ENCODE measurements at regions not wholly inside any gene's neighbourhood (a gene's known extent, or its start where the extent isn't known, plus 50 kb on each side); places are given as distances from the start of the nearest gene placed in this dataset.

DNA sequence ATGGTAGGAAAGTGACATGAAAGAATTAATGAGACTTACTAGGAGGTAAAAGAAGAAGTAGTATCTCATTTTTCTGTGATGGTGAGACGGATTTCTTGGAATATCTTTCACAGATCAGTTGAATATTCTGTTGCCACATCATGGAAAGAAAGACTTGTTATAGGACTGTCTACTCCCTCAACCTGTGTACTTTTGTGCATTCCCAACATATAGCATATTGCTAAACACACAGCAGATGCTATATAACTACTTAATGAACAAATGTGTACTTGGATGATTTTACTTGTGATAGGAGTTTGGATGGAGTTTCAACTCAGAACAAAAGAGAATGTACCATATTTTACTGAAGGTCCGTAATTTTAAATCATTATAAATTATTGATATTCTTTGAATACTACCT, 128.5 kb downstream of the LURAP1L start:
- WGBS (ENCODE audit: insufficient coverage): no CpG with 5 or more reads among the region's 2 CpGs

DNA sequence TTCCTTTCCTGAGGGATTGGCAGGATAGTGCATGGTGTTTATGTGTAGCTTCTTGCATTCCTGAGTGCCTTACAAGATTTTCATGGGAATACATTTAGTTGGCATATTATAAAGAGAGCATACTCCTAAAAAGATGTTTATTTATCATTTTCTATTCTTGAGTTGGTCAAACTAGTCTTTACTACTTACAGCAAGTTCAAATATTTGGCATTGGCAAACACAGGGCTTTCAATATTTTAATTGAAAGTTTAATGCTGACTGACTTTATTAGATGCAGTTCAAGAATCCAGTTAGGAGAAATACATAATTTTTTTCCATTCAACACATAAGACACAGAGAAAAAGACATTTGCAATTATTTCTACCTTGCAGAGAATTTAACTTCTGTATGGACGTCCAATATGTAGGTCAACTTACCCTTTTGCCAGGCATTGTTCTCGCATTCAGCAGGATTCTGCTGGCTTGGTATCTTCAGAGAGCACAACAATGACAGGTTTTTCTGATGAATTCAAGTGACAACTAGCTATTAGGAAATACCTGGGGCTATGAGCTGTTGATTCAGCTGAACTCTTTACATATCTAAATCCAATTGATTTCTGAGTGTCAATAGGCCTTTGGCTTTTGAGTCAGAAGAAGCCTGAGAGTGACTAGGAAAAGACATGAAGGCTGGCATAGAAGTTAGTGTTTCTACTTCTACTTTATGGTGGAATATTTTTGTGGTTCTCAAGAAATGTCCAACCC, 129.6 kb downstream of the LURAP1L start:
- no peak for DNase-seq
- no peaks in the 10 kb centered on the region for H3K36me3 ChIP-seq (replicated peaks in 1 of 2; ENCODE audit: control extremely low read depth in 1 of 2, control insufficient read depth in 1 of 2, extremely low read depth in 1 of 2, insufficient read depth in 2 of 2, low read length in 1 of 2)
- CTCF ChIA-PET: no interaction called here
- POLR2A ChIA-PET: no interaction called here
- H3K27me3 Mint-ChIP-seq: no peaks in the 10 kb centered on the region
- no peak for TF ChIP-seq EZH2 (IDR thresholded peaks at IDR 0.05; ENCODE audit: borderline replicate concordance, insufficient read depth, low read depth, low read length, poor library complexity, severe bottlenecking)
- TF ChIP-seq, protein P1, sequence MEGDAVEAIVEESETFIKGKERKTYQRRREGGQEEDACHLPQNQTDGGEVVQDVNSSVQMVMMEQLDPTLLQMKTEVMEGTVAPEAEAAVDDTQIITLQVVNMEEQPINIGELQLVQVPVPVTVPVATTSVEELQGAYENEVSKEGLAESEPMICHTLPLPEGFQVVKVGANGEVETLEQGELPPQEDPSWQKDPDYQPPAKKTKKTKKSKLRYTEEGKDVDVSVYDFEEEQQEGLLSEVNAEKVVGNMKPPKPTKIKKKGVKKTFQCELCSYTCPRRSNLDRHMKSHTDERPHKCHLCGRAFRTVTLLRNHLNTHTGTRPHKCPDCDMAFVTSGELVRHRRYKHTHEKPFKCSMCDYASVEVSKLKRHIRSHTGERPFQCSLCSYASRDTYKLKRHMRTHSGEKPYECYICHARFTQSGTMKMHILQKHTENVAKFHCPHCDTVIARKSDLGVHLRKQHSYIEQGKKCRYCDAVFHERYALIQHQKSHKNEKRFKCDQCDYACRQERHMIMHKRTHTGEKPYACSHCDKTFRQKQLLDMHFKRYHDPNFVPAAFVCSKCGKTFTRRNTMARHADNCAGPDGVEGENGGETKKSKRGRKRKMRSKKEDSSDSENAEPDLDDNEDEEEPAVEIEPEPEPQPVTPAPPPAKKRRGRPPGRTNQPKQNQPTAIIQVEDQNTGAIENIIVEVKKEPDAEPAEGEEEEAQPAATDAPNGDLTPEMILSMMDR (IDR thresholded peaks at IDR 0.05): no peak
- no peaks in the 10 kb centered on the region for H3K27me3 ChIP-seq (replicated peaks in 1 of 4; ENCODE audit: control extremely low read depth in 1 of 4, control insufficient read depth in 3 of 4, insufficient read depth in 4 of 4, low read length in 3 of 4)
- H3K4me1 ChIP-seq (ENCODE audit: control insufficient read depth in 2 of 2, insufficient read depth in 2 of 2, low read length in 2 of 2): no peaks in the 10 kb centered on the region
- no peaks in the 10 kb centered on the region for H3K79me2 ChIP-seq (ENCODE audit: control insufficient read depth, insufficient read depth, low read length)
- 86% methylated on average over 2 of the region's 2 CpGs for WGBS (ENCODE audit: insufficient coverage)
- intact Hi-C loops (cut with micrococcal nuclease): no loop called here
- H3K9me3 ChIP-seq (ENCODE audit: control extremely low read depth in 1 of 3, control insufficient read depth in 2 of 3, insufficient read depth in 1 of 3, low read length in 2 of 3): peaks cover 0 to 4% (median 0%) of the 10 kb centered on the region in 3 donors
- H3K4me2 ChIP-seq (replicated peaks; ENCODE audit: low read depth, low read length, poor library complexity, severe bottlenecking): no peak overlapping the region
- no peak overlapping the region for H2AFZ ChIP-seq (ENCODE audit: insufficient read depth, low read depth, low read length, poor library complexity, severe bottlenecking)
- H3K27ac ChIP-seq (ENCODE audit: low read length in 2 of 2): no peak overlapping the region
- H3K4me3 ChIP-seq (ENCODE audit: control extremely low read depth in 1 of 5, extremely low read depth in 1 of 5, insufficient read depth in 1 of 5, low read depth in 2 of 5, low read length in 4 of 5): no peak overlapping the region
- ATAC-seq (ENCODE audit: low read depth): no peak
- no peaks in the 10 kb centered on the region for H3K4me1 Mint-ChIP-seq
- H3K4me3 Mint-ChIP-seq: no peak overlapping the region
- H3K9me3 Mint-ChIP-seq (ENCODE audit: insufficient read depth): peaks cover 11% of the 10 kb centered on the region
- no peak overlapping the region for H3K27ac Mint-ChIP-seq
- no peaks in the 10 kb centered on the region for H4K20me1 ChIP-seq (ENCODE audit: control insufficient read depth, insufficient read depth, low read length, poor library complexity, severe bottlenecking)
- H3K9ac ChIP-seq (ENCODE audit: low read length): no peak overlapping the region

More for the DNA sequence above, 128.5 kb downstream of the LURAP1L start:
- Histone ChIP-seq H4K20me1 (ENCODE audit: control insufficient read depth, insufficient read depth, low read length, poor library complexity, severe bottlenecking) (no peaks in the 10 kb centered on the region), H3K4me2 (replicated peaks; ENCODE audit: low read depth, low read length, poor library complexity, severe bottlenecking) (no peak overlapping the region), H3K4me3 (ENCODE audit: control extremely low read depth in 1 of 5, extremely low read depth in 1 of 5, insufficient read depth in 1 of 5, low read depth in 2 of 5, low read length in 4 of 5) (no peak overlapping the region), H3K36me3 (replicated peaks in 1 of 2; ENCODE audit: control extremely low read depth in 1 of 2, control insufficient read depth in 1 of 2, extremely low read depth in 1 of 2, insufficient read depth in 2 of 2, low read length in 1 of 2) (no peaks in the 10 kb centered on the region), H3K9me3 (ENCODE audit: control extremely low read depth in 1 of 3, control insufficient read depth in 2 of 3, insufficient read depth in 1 of 3, low read length in 2 of 3) (peaks cover 0 to 7% (median 0%) of the 10 kb centered on the region in 3 donors), H3K4me1 (ENCODE audit: control insufficient read depth in 2 of 2, insufficient read depth in 2 of 2, low read length in 2 of 2) (no peaks in the 10 kb centered on the region), H3K9ac (ENCODE audit: low read length) (no peak overlapping the region), H3K27ac (ENCODE audit: low read length in 2 of 2) (no peak overlapping the region), H2AFZ (ENCODE audit: insufficient read depth, low read depth, low read length, poor library complexity, severe bottlenecking) (no peak overlapping the region), H3K79me2 (ENCODE audit: control insufficient read depth, insufficient read depth, low read length) (no peaks in the 10 kb centered on the region), H3K27me3 (replicated peaks in 1 of 4; ENCODE audit: control extremely low read depth in 1 of 4, control insufficient read depth in 3 of 4, insufficient read depth in 4 of 4, low read length in 3 of 4) (no peaks in the 10 kb centered on the region)
- ChIA-PET POLR2A (no interaction called here), CTCF (no interaction called here)
- no peaks in the 10 kb centered on the region for H3K4me1 Mint-ChIP-seq
- TF ChIP-seq, protein P1 (IDR thresholded peaks at IDR 0.05): no peak
- no peak for TF ChIP-seq EZH2 (IDR thresholded peaks at IDR 0.05; ENCODE audit: borderline replicate concordance, insufficient read depth, low read depth, low read length, poor library complexity, severe bottlenecking)
- H3K4me3 Mint-ChIP-seq: no peak overlapping the region
- no peak for DNase-seq
- H3K27ac Mint-ChIP-seq: no peak overlapping the region
- peaks cover 17% of the 10 kb centered on the region for H3K9me3 Mint-ChIP-seq (ENCODE audit: insufficient read depth)
- no peaks in the 10 kb centered on the region for H3K27me3 Mint-ChIP-seq
- no peak for ATAC-seq (ENCODE audit: low read depth)
- intact Hi-C loops (cut with micrococcal nuclease): no loop called here

Measured in B cell (primary cell).